GM23338 (cell line): ENCODE measurements at regions not wholly inside any gene's neighbourhood (a gene's known extent, or its start where the extent isn't known, plus 50 kb on each side); places are given as distances from the start of the nearest gene placed in this dataset.

Experiments used
- CREB1 ChIP-seq: fragments of 250-450 bp; sonication (Bioruptor Pico); IDR thresholded peaks from 2 replicates; pipeline ENCODE4 v1.5.0; 2020; ENCODE audit warnings: low read depth, mild to moderate bottlenecking, moderate library complexity
- CTCF ChIP-seq, 2 experiments: fragments of 200-600 bp in 1 of 2; sonication (generic) in 1 of 2; conservative IDR thresholded peaks; 2 replicates each; pipeline versions ENCODE4 v1.5.1 to v1.6.1; 2016 to 2017; ENCODE audit warnings: antibody characterized with exemption in 2 of 2, low read depth in 2 of 2, mild to moderate bottlenecking in 2 of 2, moderate library complexity in 1 of 2
- ETS1 ChIP-seq: IDR thresholded peaks from 2 replicates; pipeline ENCODE4 v1.6.1; 2016; ENCODE audit warnings: antibody characterized with exemption
- EZH2 ChIP-seq: fragments of 200-600 bp; sonication (generic); IDR thresholded peaks from one replicate; pipeline ENCODE4 v1.8.0; 2017; ENCODE audit warnings: antibody characterized with exemption, mild to moderate bottlenecking, low read depth; ENCODE audit not compliant: unreplicated experiment
- EZH2phosphoT487 ChIP-seq: fragments of 200-600 bp; sonication (generic); IDR thresholded peaks from one replicate; pipeline ENCODE4 v1.8.1; 2018; ENCODE audit warnings: antibody characterized with exemption; ENCODE audit not compliant: unreplicated experiment
- JUNB ChIP-seq: IDR thresholded peaks from one replicate; pipeline ENCODE4 v1.6.1; 2016; ENCODE audit warnings: antibody characterized with exemption; ENCODE audit not compliant: unreplicated experiment
- NANOG ChIP-seq: IDR thresholded peaks from 2 replicates; pipeline ENCODE4 v1.6.1; 2016; ENCODE audit warnings: antibody characterized with exemption, borderline replicate concordance
- POLR2AphosphoS5 ChIP-seq: IDR thresholded peaks from 2 replicates; pipeline ENCODE4 v1.6.1; 2016; ENCODE audit warnings: antibody characterized with exemption, low read depth
- REST ChIP-seq: IDR thresholded peaks from one replicate; pipeline ENCODE4 v1.6.1; 2018; ENCODE audit warnings: antibody characterized with exemption; ENCODE audit not compliant: unreplicated experiment
- STAT1 ChIP-seq: IDR thresholded peaks from one replicate; pipeline ENCODE4 v1.6.1; 2016; ENCODE audit warnings: antibody characterized with exemption; ENCODE audit not compliant: unreplicated experiment
- ZNF114 ChIP-seq: fragments of 250-450 bp; sonication (Bioruptor Pico); IDR thresholded peaks from 2 replicates; pipeline ENCODE4 v1.5.0; 2020; ENCODE audit warnings: mild to moderate bottlenecking, moderate library complexity
- ZNF331 ChIP-seq: fragments of 250-450 bp; sonication (Bioruptor Pico); IDR thresholded peaks from 2 replicates; pipeline ENCODE4 v1.5.0; 2020; ENCODE audit warnings: low read depth, mild to moderate bottlenecking, moderate library complexity
- ZNF462 ChIP-seq: fragments of 250-450 bp; sonication (Bioruptor Pico); IDR thresholded peaks from 2 replicates; pipeline ENCODE4 v1.5.0; 2020; ENCODE audit warnings: mild to moderate bottlenecking, moderate library complexity

- TF ChIP-seq CTCF (conservative IDR thresholded peaks at IDR 0.05; ENCODE audit: low read depth in 2 of 2) (no peak), EZH2 (no peak), EZH2phosphoT487 (no peak), POLR2AphosphoS5 (no peak), JUNB (no peak), CREB1 (CRISPR knock-in tag) (no peak), REST (no peak), ZNF331 (CRISPR knock-in tag) (no peak), ZNF114 (no peak), ETS1 (no peak), ZNF462 (CRISPR knock-in tag) (no peak), STAT1 (no peak), NANOG (no peak)
These were observed 122.8 kb upstream of the ZNF217 start for GRCh38 chr20:53716395-53716794.
